DOHH2 (cell line): ENCODE measurements at regions not wholly inside any gene's neighbourhood (a gene's known extent, or its start where the extent isn't known, plus 50 kb on each side); places are given as distances from the start of the nearest gene placed in this dataset.

Source experiments
- H3F3A ChIP-seq: fragments of 200-600 bp; sonication (generic), shearing (Covaris generic); 2 replicates; pipeline ENCODE4 v1.6.0; 2016; ENCODE audit warnings: antibody characterized with exemption, mild to moderate bottlenecking; ENCODE audit not compliant: control insufficient read depth, insufficient read depth
- H3K27ac ChIP-seq: fragments of 200-600 bp; sonication (generic); 2 replicates; pipeline ENCODE4 v1.5.1; 2014; ENCODE audit warnings: low read depth, mild to moderate bottlenecking, low read length, moderate library complexity
- H3K27me3 ChIP-seq: fragments of 200-600 bp; sonication (generic); 2 replicates; pipeline ENCODE4 v1.6.1; 2014; ENCODE audit warnings: mild to moderate bottlenecking, low read length, mixed read lengths; ENCODE audit not compliant: control insufficient read depth
- H3K36me3 ChIP-seq: fragments of 200-600 bp; sonication (generic); 2 replicates; pipeline ENCODE4 v1.6.1; 2014; ENCODE audit warnings: mild to moderate bottlenecking, low read length, moderate library complexity, mixed read lengths; ENCODE audit not compliant: control insufficient read depth
- H3K4me1 ChIP-seq: fragments of 200-600 bp; sonication (generic); 2 replicates; pipeline ENCODE4 v1.6.1; 2014; ENCODE audit warnings: mild to moderate bottlenecking, low read length, mixed read lengths; ENCODE audit not compliant: control insufficient read depth
- H3K4me2 ChIP-seq: fragments of 200-600 bp; sonication (generic); 2 replicates; pipeline ENCODE4 v1.6.0; 2014; ENCODE audit warnings: mild to moderate bottlenecking, low read length, moderate library complexity
- H3K4me3 ChIP-seq: fragments of 200-600 bp; sonication (generic); 2 replicates; pipeline ENCODE4 v1.5.1; 2014; ENCODE audit warnings: mild to moderate bottlenecking, low read length, mixed read lengths
- H3K79me2 ChIP-seq: fragments of 200-600 bp; sonication (generic); 2 replicates; pipeline ENCODE4 v1.6.1; 2014; ENCODE audit warnings: mild to moderate bottlenecking, low read length, mixed read lengths; ENCODE audit not compliant: control insufficient read depth
- H3K9me2 ChIP-seq: fragments of 200-600 bp; sonication (generic); replicated peaks from 2 replicates; pipeline ENCODE4 v1.6.1; 2014; ENCODE audit warnings: mild to moderate bottlenecking, low read length, mixed read lengths; ENCODE audit not compliant: control insufficient read depth
- H3K9me3 ChIP-seq: fragments of 200-600 bp; sonication (generic); 2 replicates; pipeline ENCODE4 v1.6.1; 2014; ENCODE audit warnings: antibody characterized with exemption, low read length, mixed read lengths; ENCODE audit not compliant: control insufficient read depth, insufficient read depth
- H4K20me1 ChIP-seq: fragments of 200-600 bp; sonication (generic); 2 replicates; pipeline ENCODE4 v1.6.0; 2014; ENCODE audit warnings: low read depth, mild to moderate bottlenecking, antibody characterized with exemption, low read length, moderate library complexity; ENCODE audit not compliant: control insufficient read depth, insufficient read depth
- EZH2phosphoT487 ChIP-seq: fragments of 200-600 bp; sonication (generic); IDR thresholded peaks from 2 replicates; pipeline ENCODE4 v1.6.1; 2017; ENCODE audit warnings: borderline replicate concordance, mild to moderate bottlenecking, antibody characterized with exemption, low read length, moderate library complexity, mixed read lengths
- TF ChIP-seq, protein P1 (sequence below): fragments of 200-600 bp; sonication (generic); IDR thresholded peaks from one replicate; pipeline ENCODE4 v1.5.1; 2014; ENCODE audit warnings: antibody characterized with exemption, mild to moderate bottlenecking, low read depth, low read length; ENCODE audit not compliant: poor library complexity, severe bottlenecking

GRCh38 chr12:127712561-127712960 is 554.4 kb upstream of the TMEM132C start:
- no peaks in the 10 kb centered on the region for H3K4me1 ChIP-seq
- no peak overlapping the region for H3K27ac ChIP-seq
- H3K4me3 ChIP-seq = no peak overlapping the region
- no peaks in the 10 kb centered on the region for H4K20me1 ChIP-seq
- no peaks in the 10 kb centered on the region; the same call in 1 of the 2 replicates for H3K9me3 ChIP-seq
- TF ChIP-seq, protein P1, sequence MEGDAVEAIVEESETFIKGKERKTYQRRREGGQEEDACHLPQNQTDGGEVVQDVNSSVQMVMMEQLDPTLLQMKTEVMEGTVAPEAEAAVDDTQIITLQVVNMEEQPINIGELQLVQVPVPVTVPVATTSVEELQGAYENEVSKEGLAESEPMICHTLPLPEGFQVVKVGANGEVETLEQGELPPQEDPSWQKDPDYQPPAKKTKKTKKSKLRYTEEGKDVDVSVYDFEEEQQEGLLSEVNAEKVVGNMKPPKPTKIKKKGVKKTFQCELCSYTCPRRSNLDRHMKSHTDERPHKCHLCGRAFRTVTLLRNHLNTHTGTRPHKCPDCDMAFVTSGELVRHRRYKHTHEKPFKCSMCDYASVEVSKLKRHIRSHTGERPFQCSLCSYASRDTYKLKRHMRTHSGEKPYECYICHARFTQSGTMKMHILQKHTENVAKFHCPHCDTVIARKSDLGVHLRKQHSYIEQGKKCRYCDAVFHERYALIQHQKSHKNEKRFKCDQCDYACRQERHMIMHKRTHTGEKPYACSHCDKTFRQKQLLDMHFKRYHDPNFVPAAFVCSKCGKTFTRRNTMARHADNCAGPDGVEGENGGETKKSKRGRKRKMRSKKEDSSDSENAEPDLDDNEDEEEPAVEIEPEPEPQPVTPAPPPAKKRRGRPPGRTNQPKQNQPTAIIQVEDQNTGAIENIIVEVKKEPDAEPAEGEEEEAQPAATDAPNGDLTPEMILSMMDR = no peak
- TF ChIP-seq EZH2phosphoT487 = no peak
- H3K4me2 ChIP-seq = no peak overlapping the region
- no peaks in the 10 kb centered on the region for H3K36me3 ChIP-seq
- no peaks in the 10 kb centered on the region for H3K9me2 ChIP-seq
- H3K79me2 ChIP-seq = no peaks in the 10 kb centered on the region
- H3K27me3 ChIP-seq = no peaks in the 10 kb centered on the region
- no peaks in the 10 kb centered on the region for H3F3A ChIP-seq

GRCh38 chr12:127716166-127716565 is 550.8 kb upstream of the TMEM132C start:
- no peaks in the 10 kb centered on the region for H3K27me3 ChIP-seq
- H3K36me3 ChIP-seq = no peaks in the 10 kb centered on the region
- no peak overlapping the region for H3K4me2 ChIP-seq
- no peaks in the 10 kb centered on the region for H3K9me2 ChIP-seq
- no peaks in the 10 kb centered on the region for H3F3A ChIP-seq
- H4K20me1 ChIP-seq = no peaks in the 10 kb centered on the region
- H3K4me1 ChIP-seq = no peaks in the 10 kb centered on the region
- no peak overlapping the region for H3K4me3 ChIP-seq
- H3K9me3 ChIP-seq = no peaks in the 10 kb centered on the region
- no peak overlapping the region for H3K27ac ChIP-seq
- no peaks in the 10 kb centered on the region for H3K79me2 ChIP-seq
- TF ChIP-seq EZH2phosphoT487 = no peak
- TF ChIP-seq, protein P1 = no peak

- no peaks in the 10 kb centered on the region for H3F3A ChIP-seq
- H3K27me3 ChIP-seq = no peaks in the 10 kb centered on the region
- no peak for TF ChIP-seq EZH2phosphoT487
- H3K36me3 ChIP-seq = no peaks in the 10 kb centered on the region
- H3K27ac ChIP-seq = no peak overlapping the region
- H3K4me1 ChIP-seq = no peaks in the 10 kb centered on the region
- no peaks in the 10 kb centered on the region for H3K9me2 ChIP-seq
- H4K20me1 ChIP-seq = no peaks in the 10 kb centered on the region
- H3K9me3 ChIP-seq = no peaks in the 10 kb centered on the region
- no peak overlapping the region for H3K4me2 ChIP-seq
- H3K4me3 ChIP-seq = no peak overlapping the region
- H3K79me2 ChIP-seq = no peaks in the 10 kb centered on the region
These were observed 549.7 kb upstream of the TMEM132C start for GRCh38 chr12:127717278-127717677.

- H3K36me3 ChIP-seq = no peaks in the 10 kb centered on the region
- H3F3A ChIP-seq = no peaks in the 10 kb centered on the region
- no peak overlapping the region for H3K4me3 ChIP-seq
- H3K4me1 ChIP-seq = no peaks in the 10 kb centered on the region
- no peak overlapping the region for H3K27ac ChIP-seq
- no peaks in the 10 kb centered on the region for H3K79me2 ChIP-seq
- H3K9me3 ChIP-seq = no peaks in the 10 kb centered on the region
- no peaks in the 10 kb centered on the region for H3K27me3 ChIP-seq
- no peak for TF ChIP-seq EZH2phosphoT487
- TF ChIP-seq, protein P1 = no peak
- H3K4me2 ChIP-seq = no peak overlapping the region
- H3K9me2 ChIP-seq = no peaks in the 10 kb centered on the region
- H4K20me1 ChIP-seq = no peaks in the 10 kb centered on the region
These were observed 546.6 kb upstream of the TMEM132C start for GRCh38 chr12:127720334-127720733.
